ENCODE measurements at regions not wholly inside any gene's neighbourhood (a gene's known extent, or its start where the extent isn't known, plus 50 kb on each side); places are given as distances from the start of the nearest gene placed in this dataset.

DNA sequence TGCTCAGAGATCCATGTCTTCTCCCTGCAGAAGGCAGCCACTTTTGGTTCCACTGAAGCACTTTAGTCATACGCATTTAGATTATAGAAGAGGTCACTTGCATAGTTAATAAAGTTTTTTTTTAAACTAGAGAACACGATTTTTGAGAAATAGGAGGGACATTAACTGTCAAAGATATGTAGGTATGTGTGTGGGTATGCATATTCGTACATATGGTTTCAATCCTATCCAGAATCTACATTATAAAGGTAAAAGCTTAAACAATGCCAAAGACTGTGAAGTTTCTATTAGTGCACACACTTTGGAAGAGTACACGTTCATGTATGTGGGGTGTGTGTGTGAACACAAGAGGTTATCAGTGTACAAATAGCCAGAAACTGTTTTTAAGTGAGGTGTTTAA, 103.2 kb downstream of the BTBD3 start:
- TF ChIP-seq, protein P1, sequence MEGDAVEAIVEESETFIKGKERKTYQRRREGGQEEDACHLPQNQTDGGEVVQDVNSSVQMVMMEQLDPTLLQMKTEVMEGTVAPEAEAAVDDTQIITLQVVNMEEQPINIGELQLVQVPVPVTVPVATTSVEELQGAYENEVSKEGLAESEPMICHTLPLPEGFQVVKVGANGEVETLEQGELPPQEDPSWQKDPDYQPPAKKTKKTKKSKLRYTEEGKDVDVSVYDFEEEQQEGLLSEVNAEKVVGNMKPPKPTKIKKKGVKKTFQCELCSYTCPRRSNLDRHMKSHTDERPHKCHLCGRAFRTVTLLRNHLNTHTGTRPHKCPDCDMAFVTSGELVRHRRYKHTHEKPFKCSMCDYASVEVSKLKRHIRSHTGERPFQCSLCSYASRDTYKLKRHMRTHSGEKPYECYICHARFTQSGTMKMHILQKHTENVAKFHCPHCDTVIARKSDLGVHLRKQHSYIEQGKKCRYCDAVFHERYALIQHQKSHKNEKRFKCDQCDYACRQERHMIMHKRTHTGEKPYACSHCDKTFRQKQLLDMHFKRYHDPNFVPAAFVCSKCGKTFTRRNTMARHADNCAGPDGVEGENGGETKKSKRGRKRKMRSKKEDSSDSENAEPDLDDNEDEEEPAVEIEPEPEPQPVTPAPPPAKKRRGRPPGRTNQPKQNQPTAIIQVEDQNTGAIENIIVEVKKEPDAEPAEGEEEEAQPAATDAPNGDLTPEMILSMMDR (IDR thresholded peaks at IDR 0.05): no peak
- no peak for DNase-seq (ENCODE audit: low spot score)
- Histone ChIP-seq H3K27ac (no peak overlapping the region), H3K4me3 (no peak overlapping the region)

DNA sequence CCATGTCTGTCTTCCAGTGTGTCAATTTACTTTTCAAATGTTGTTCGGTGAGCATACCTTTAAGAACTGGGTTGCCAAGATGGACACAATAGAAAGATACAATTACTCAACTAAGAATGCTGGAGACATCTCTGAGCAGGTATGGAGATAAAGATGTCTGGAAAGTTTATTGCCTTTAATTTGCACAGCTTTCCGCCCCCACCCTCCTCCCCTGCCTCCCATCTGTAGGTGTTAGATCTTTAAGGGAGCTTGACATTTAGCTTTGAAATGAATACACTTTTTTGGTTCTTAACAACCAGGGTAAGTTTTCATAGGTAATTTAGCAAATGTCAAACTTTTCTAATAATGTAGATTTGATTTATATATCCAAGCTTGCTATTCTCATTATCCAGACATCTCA, 104.4 kb downstream of the BTBD3 start:
- TF ChIP-seq, protein P1 (IDR thresholded peaks at IDR 0.05): no peak
- no peak overlapping the region for H3K4me3 ChIP-seq
- no peak overlapping the region for H3K27ac ChIP-seq
- no peak for DNase-seq (ENCODE audit: low spot score)

DNA sequence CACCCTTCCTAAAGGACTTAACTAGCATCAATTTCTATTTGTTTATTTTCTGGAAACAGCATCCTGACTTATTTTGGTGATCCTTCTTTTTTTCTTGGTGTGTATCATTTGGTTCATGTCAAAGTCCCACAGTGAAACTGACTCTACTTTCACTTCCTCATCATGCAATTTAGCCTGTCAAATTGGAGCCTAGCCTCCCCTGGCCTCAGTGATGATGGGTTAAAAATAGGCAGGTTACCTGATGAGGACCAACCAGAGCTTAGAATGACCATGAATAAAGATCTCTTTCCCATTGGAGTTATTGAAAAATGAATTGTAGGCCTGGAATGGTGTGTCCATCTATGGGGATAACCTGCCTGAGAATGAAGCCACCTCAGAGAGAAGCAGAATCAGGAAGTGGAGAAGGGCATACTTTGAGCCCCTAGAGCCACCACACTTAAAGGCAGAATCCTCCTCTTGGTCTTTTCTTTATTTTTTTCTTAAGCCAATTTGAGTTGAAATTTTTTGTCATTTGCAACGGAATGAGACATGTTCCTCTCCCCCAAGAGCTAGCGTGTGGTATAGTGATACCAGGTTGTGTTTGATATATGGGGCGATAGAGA, 105.6 kb downstream of the BTBD3 start:
- TF ChIP-seq, protein P1 (IDR thresholded peaks at IDR 0.05): no peak
- DNase-seq (ENCODE audit: low spot score): no peak
- no peak overlapping the region for H3K27ac ChIP-seq
- H3K4me3 ChIP-seq: no peak overlapping the region

DNA sequence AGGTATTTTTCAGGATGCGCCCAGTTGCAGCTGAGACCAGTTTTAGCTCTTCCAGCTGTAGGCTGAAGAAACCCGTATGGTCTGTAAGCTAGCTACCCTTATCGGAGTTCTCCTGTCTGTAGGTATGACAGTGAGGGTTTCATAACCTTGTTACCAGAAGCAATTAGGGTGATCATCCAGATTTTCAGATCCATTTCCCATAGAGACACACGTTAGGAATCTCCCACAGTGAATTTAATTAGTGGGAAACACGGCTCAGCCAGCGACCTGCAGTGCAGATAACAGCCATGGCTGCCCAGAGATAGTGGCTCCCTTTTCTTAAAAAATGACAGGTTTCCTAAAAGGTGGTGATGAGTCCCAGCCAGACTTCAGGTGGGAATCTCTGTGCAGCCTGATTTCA, 111.1 kb downstream of the BTBD3 start:
- no peak for DNase-seq (ENCODE audit: low spot score)
- no peak overlapping the region for H3K4me3 ChIP-seq
- TF ChIP-seq, protein P1 (IDR thresholded peaks at IDR 0.05): no peak
- H3K27ac ChIP-seq: no peak overlapping the region

DNA sequence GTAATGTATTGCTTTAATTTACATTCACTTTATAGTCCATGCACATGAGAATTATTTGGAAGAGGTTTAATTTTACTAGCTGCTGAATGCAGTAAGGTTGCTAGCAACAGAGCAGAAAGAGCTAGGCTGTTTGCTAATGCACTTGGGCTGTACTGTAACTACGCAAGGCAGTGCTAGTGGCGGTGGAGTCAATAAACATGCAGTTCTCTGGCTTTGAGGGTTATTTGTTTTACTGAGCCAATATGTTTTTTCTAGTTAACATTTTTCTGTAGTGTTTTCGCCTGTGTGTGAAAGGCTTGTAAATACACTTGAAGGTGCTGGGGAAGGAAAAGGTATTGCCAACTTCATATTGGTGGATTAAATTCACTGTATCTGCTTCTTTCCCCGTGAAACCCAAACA, 112.8 kb downstream of the BTBD3 start:
- no peak for DNase-seq (ENCODE audit: low spot score)
- H3K27ac ChIP-seq: no peak overlapping the region
- H3K4me3 ChIP-seq: no peak overlapping the region
- TF ChIP-seq, protein P1 (IDR thresholded peaks at IDR 0.05): no peak

DNA sequence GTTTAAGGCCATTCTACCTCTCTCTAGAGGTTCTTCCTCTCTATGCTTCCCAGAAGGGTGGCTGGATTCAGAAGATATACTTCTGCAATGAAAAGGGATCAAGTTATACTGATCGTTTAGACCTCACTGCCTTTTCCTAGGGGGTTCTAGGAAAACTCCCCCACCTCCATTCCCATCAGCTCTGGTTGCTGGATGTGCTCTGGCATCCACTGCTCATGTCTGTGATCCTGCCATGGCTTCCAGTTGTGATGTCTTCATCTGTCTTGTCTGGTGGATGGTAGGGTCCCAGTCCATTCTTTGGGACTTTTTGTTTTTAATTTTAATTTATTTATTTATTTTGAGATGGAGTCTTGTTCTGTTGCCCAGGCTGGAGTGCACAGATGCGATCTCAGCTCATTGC, 118.4 kb downstream of the BTBD3 start:
- no peak for DNase-seq (ENCODE audit: low spot score)
- no peak overlapping the region for H3K4me3 ChIP-seq
- TF ChIP-seq, protein P1 (IDR thresholded peaks at IDR 0.05): no peak
- H3K27ac ChIP-seq: no peak overlapping the region

DNA sequence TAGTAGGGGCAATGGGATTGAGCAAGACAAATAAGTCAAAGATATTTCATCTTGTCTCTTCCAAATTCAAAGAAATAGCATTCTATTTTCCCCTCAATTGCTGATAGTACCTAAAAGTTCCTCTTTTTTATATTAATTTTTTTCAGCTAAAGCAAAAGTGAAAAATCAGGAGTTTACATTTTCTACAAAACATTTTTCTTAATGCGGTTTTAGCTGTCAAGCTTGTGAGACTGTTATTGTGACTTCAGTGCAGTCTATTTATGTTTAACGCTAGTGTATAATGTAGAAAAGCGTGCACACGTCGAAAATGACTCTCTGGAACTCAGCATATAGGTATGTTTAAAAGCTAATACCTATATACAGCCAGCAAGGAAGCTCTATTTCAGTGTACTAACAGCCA, 119.8 kb downstream of the BTBD3 start:
- Histone ChIP-seq H3K27ac (no peak overlapping the region), H3K4me3 (no peak overlapping the region)
- TF ChIP-seq, protein P1 (IDR thresholded peaks at IDR 0.05): no peak
- no peak for DNase-seq (ENCODE audit: low spot score)
